ENCODE measurements at regions not wholly inside any gene's neighbourhood (a gene's known extent, or its start where the extent isn't known, plus 50 kb on each side); places are given as distances from the start of the nearest gene placed in this dataset.

DNA sequence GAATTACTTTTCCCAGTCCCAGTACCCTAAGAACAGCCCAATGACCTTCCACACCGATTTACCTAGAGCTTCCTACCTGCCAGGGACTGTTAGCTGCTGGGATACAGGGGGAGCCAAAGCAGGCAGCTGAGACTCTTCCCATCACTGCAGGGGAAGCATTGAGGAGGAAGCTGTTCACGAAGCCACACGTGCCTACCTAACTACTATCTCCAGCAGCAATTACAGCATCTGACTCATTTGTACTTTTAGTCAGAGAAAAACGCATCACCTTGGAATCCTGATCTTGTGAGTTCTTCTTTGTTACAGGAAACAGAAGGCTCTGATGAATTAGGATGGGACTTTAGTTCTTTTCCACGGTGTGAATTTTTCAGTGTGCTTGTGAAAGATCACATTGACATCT is 113.7 kb upstream of the DHX40 start:
- Histone ChIP-seq H3K4me3 (no peak overlapping the region), H3K27me3 (no peaks in the 10 kb centered on the region), H3K36me3 (no peaks in the 10 kb centered on the region), H3K9me3 (no peaks in the 10 kb centered on the region), H3K4me1 (peaks cover 0 to 9% (median 0%) of the 10 kb centered on the region in 12 donors), H3K27ac (no peak overlapping the region)
- TF ChIP-seq POLR2A (IDR thresholded peaks at IDR 0.05): no peak
- TF ChIP-seq, protein P1, sequence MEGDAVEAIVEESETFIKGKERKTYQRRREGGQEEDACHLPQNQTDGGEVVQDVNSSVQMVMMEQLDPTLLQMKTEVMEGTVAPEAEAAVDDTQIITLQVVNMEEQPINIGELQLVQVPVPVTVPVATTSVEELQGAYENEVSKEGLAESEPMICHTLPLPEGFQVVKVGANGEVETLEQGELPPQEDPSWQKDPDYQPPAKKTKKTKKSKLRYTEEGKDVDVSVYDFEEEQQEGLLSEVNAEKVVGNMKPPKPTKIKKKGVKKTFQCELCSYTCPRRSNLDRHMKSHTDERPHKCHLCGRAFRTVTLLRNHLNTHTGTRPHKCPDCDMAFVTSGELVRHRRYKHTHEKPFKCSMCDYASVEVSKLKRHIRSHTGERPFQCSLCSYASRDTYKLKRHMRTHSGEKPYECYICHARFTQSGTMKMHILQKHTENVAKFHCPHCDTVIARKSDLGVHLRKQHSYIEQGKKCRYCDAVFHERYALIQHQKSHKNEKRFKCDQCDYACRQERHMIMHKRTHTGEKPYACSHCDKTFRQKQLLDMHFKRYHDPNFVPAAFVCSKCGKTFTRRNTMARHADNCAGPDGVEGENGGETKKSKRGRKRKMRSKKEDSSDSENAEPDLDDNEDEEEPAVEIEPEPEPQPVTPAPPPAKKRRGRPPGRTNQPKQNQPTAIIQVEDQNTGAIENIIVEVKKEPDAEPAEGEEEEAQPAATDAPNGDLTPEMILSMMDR (IDR thresholded peaks at IDR 0.05): no peak
- DNase-seq (no peak), ATAC-seq (no peak)
- WGBS, 4 donors: 54 to 60% (median 57%) methylated on average over 5 of the region's 5 CpGs
- intact Hi-C loops (cut with DNase I): no loop called here

DNA sequence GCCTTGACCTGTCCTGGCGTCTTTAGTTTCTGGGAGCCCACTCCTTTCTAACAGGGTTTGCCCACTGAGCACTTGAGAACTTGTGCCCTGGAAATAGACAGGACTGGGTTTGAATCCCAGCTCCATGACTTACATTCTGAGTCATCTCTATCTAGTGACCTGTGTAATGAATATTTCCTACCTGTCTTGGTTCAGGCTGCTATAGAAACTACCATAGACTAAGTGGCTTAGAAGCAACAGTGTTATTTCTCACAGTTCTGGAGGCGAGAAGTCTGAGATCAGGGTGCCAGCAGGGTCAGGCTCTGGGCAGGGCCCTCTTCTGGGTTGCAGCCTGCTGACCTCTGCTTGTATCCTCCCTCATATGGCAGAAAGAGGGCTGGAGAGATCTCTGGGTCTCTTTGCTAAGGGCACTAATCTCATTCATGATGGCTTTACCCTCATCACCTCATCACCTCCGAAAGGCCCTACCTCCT is 110.7 kb upstream of the DHX40 start:
- Histone ChIP-seq H3K36me3 (no peaks in the 10 kb centered on the region), H3K27ac (no peak overlapping the region), H3K4me1 (peaks cover 0 to 9% (median 0%) of the 10 kb centered on the region in 12 donors), H3K27me3 (no peaks in the 10 kb centered on the region), H3K4me3 (no peak overlapping the region), H3K9me3 (no peaks in the 10 kb centered on the region)
- ATAC-seq (no peak), DNase-seq (no peak)
- WGBS, 4 donors: 85 to 93% (median 92%) methylated on average over 3 of the region's 3 CpGs
- TF ChIP-seq POLR2A (IDR thresholded peaks at IDR 0.05): no peak
- TF ChIP-seq, protein P1 (IDR thresholded peaks at IDR 0.05): no peak
- intact Hi-C loops (cut with DNase I): no loop called here

DNA sequence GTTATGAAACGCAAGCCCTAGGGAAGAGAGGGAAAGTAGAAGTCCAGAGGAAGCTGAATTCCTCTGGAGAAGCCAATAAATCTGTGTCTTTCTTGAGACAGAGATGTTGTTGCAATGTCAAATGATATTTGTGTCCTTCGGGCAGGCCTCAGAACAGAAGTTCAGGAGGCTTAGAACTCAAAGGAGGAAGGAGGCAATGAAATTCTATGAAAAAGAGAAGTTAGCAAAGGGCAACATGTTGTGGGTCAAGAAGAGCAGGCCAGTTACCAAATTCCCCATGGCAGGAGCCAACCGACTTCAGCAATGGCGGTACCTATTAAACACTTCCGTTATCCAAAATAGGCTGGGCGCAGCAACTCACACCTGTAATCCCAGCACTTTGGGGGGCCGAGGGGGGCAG is 109.0 kb upstream of the DHX40 start:
- no peak for ATAC-seq
- intact Hi-C loops (cut with DNase I): no loop called here
- no peak overlapping the region for H3K4me3 ChIP-seq
- no peaks in the 10 kb centered on the region for H3K27me3 ChIP-seq
- WGBS, 4 donors: 91 to 97% (median 95%) methylated on average over 7 of the region's 7 CpGs
- no peaks in the 10 kb centered on the region for H3K36me3 ChIP-seq
- H3K27ac ChIP-seq: peak overlapping the region in 1 of 12 donors; percentile 74
- H3K9me3 ChIP-seq: no peaks in the 10 kb centered on the region
- DNase-seq: no peak
- TF ChIP-seq, protein P1 (IDR thresholded peaks at IDR 0.05): no peak
- H3K4me1 ChIP-seq: peaks cover 0 to 9% (median 0%) of the 10 kb centered on the region in 12 donors

DNA sequence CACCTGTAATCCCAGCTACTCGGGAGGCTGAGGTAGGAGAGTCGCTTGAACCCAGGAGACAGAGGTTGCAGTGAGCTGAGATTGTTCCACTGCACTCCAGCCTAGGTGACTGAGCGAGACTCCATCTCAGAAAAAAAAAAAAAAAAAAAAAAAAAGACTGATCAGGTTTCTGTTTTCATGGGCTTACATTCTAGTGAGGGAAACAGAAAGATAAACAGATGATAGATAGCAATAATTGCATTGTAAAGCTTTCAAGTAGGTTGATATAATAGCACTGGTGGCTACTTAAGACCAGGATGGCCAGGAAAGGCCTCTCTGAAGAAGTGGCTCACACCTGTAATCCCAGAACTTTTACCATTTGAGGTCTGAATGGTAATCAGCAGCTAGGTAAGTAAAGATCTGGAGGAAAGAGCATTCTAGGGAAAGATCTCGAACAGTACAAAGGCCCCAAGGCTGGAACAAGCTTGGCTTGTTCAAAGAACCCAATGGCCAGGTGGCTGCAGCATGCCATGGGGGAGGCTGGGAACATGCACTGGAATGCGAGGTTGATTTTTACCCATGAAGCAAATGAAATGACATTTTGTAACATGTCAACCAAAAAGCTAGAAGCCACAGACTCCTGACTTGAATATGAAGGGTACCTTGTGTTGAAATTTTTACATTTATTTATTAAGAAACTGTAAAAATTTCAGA is 108.3 kb upstream of the DHX40 start:
- ATAC-seq (no peak), DNase-seq (no peak)
- Histone ChIP-seq H3K9me3 (no peaks in the 10 kb centered on the region), H3K27me3 (no peaks in the 10 kb centered on the region), H3K36me3 (no peaks in the 10 kb centered on the region), H3K27ac (no peak overlapping the region), H3K4me3 (no peak overlapping the region), H3K4me1 (peaks cover 0 to 9% (median 0%) of the 10 kb centered on the region in 12 donors)
- WGBS, 4 donors: 95 to 98% (median 97%) methylated on average over 5 of the region's 5 CpGs
- intact Hi-C loops (cut with DNase I): no loop called here
- TF ChIP-seq POLR2A (IDR thresholded peaks at IDR 0.05): no peak
- TF ChIP-seq, protein P1 (IDR thresholded peaks at IDR 0.05): no peak

Measured in heart left ventricle (tissue), 16 donors.